ENCODE measurements at regions not wholly inside any gene's neighbourhood (a gene's known extent, or its start where the extent isn't known, plus 50 kb on each side); places are given as distances from the start of the nearest gene placed in this dataset.

DNA sequence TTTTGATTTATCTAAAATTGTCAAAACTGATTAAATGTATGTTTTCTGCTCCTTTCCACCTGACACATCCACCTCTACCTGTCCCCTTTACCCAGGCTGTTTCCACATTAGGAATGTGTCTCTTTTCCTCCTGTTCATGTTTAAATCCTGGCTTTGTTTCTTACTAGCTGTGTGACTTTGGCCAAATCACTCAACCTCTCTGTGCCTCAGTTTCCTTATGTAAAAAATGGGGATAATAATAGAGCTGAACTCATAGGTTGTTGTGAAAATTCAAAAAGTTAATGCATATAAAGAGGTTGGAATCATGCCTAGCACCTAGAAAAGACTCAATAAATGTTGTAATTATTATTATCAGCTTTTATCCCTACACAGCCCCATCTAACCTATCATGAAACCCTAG is 136.8 kb downstream of the NXPE2 start:
- Histone ChIP-seq H3K36me3 (ENCODE audit: low read depth, low read length) (no peaks in the 10 kb centered on the region), H3K79me2 (ENCODE audit: low read length) (no peaks in the 10 kb centered on the region), H3K4me2 (ENCODE audit: low read length) (no peak overlapping the region), H3K27me3 (ENCODE audit: low read length) (0 out of 2 replicates have a peak, but pooled peaks cover 3% of the 10 kb centered on the region), H3K4me3 (ENCODE audit: low read length) (no peak overlapping the region), H4K20me1 (ENCODE audit: low read length) (no peaks in the 10 kb centered on the region), H3K4me1 (ENCODE audit: insufficient read depth, low read length) (no peaks in the 10 kb centered on the region), H3K9me3 (ENCODE audit: low read length) (no peaks in the 10 kb centered on the region), H3K9me2 (replicated peaks; ENCODE audit: low read length) (no peaks in the 10 kb centered on the region), H3F3A (ENCODE audit: low read length, unreplicated experiment) (no peaks in the 10 kb centered on the region), H3K9ac (ENCODE audit: low read length) (no peak overlapping the region), H3K27ac (ENCODE audit: low read length) (no peak overlapping the region), H2AFZ (ENCODE audit: low read length) (no peak overlapping the region)
- ATAC-seq (no peak), DNase-seq (no peak)
- no TSS peak for BruUV-seq (replicated peaks)
- intact Hi-C loops (cut with micrococcal nuclease) = no loop called here
- ChIA-PET CTCF (no interaction called here), POLR2A (ENCODE audit: unreplicated experiment) (no interaction called here)
- no peak for TF ChIP-seq EZH2 (IDR thresholded peaks at IDR 0.05; ENCODE audit: low read length, unreplicated experiment)
- TF ChIP-seq EZH2phosphoT487 (IDR thresholded peaks at IDR 0.05; ENCODE audit: borderline replicate concordance, low read length) = no peak
- TF ChIP-seq, protein P1, sequence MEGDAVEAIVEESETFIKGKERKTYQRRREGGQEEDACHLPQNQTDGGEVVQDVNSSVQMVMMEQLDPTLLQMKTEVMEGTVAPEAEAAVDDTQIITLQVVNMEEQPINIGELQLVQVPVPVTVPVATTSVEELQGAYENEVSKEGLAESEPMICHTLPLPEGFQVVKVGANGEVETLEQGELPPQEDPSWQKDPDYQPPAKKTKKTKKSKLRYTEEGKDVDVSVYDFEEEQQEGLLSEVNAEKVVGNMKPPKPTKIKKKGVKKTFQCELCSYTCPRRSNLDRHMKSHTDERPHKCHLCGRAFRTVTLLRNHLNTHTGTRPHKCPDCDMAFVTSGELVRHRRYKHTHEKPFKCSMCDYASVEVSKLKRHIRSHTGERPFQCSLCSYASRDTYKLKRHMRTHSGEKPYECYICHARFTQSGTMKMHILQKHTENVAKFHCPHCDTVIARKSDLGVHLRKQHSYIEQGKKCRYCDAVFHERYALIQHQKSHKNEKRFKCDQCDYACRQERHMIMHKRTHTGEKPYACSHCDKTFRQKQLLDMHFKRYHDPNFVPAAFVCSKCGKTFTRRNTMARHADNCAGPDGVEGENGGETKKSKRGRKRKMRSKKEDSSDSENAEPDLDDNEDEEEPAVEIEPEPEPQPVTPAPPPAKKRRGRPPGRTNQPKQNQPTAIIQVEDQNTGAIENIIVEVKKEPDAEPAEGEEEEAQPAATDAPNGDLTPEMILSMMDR (conservative IDR thresholded peaks at IDR 0.05; ENCODE audit: low read depth, low read length) = no peak

DNA sequence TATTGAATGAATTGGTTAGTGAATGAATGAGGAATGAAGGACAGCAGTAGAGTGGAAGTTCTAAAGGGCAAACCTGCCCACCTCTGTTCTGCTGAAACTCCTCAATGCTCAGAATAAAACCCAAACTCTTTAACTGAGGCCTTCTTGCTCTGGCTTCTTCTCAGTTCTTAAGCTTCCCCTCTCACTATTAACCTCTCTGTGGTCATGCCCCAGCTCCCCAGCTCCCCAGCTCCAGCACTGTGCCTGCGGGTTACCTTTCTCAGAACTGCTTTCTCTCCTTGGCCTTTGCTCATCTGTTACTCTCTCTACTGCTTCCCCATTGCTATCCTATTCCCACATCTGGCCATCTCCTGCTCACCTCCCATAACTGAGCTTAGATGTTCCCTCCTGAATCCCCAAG is 137.4 kb downstream of the NXPE2 start:
- no peaks in the 10 kb centered on the region for H3K9me2 ChIP-seq (replicated peaks; ENCODE audit: low read length)
- 0 out of 2 replicates have a peak, but pooled peaks cover 3% of the 10 kb centered on the region for H3K27me3 ChIP-seq (ENCODE audit: low read length)
- H3K36me3 ChIP-seq (ENCODE audit: low read depth, low read length) = no peaks in the 10 kb centered on the region
- ATAC-seq (no peak), DNase-seq (no peak)
- BruUV-seq (replicated peaks) = no TSS peak
- H3F3A ChIP-seq (ENCODE audit: low read length, unreplicated experiment) = no peaks in the 10 kb centered on the region
- H3K79me2 ChIP-seq (ENCODE audit: low read length) = no peaks in the 10 kb centered on the region
- ChIA-PET POLR2A (ENCODE audit: unreplicated experiment) (no interaction called here), CTCF (no interaction called here)
- TF ChIP-seq, protein P1 (conservative IDR thresholded peaks at IDR 0.05; ENCODE audit: low read depth, low read length) = no peak
- TF ChIP-seq EZH2phosphoT487 (IDR thresholded peaks at IDR 0.05; ENCODE audit: borderline replicate concordance, low read length) = no peak
- no peak for TF ChIP-seq EZH2 (IDR thresholded peaks at IDR 0.05; ENCODE audit: low read length, unreplicated experiment)
- H4K20me1 ChIP-seq (ENCODE audit: low read length) = no peaks in the 10 kb centered on the region
- no peak overlapping the region for H2AFZ ChIP-seq (ENCODE audit: low read length)
- intact Hi-C loops (cut with micrococcal nuclease) = no loop called here
- H3K9me3 ChIP-seq (ENCODE audit: low read length) = no peaks in the 10 kb centered on the region
- H3K4me3 ChIP-seq (ENCODE audit: low read length) = no peak overlapping the region
- H3K4me1 ChIP-seq (ENCODE audit: insufficient read depth, low read length) = no peaks in the 10 kb centered on the region
- H3K4me2 ChIP-seq (ENCODE audit: low read length) = no peak overlapping the region
- H3K9ac ChIP-seq (ENCODE audit: low read length) = no peak overlapping the region
- no peak overlapping the region for H3K27ac ChIP-seq (ENCODE audit: low read length)

- no peaks in the 10 kb centered on the region for H3K79me2 ChIP-seq (ENCODE audit: low read length)
- CTCF ChIA-PET = no interaction called here
- no peak overlapping the region for H3K9ac ChIP-seq (ENCODE audit: low read length)
- ATAC-seq (no peak), DNase-seq (no peak)
- TF ChIP-seq EZH2phosphoT487 (IDR thresholded peaks at IDR 0.05; ENCODE audit: borderline replicate concordance, low read length) (no peak), EZH2 (IDR thresholded peaks at IDR 0.05; ENCODE audit: low read length, unreplicated experiment) (no peak)
- H4K20me1 ChIP-seq (ENCODE audit: low read length) = no peaks in the 10 kb centered on the region
- H3K4me1 ChIP-seq (ENCODE audit: insufficient read depth, low read length) = no peaks in the 10 kb centered on the region
- 0 out of 2 replicates have a peak, but pooled peaks cover 3% of the 10 kb centered on the region for H3K27me3 ChIP-seq (ENCODE audit: low read length)
- H3K36me3 ChIP-seq (ENCODE audit: low read depth, low read length) = no peaks in the 10 kb centered on the region
- POLR2A ChIA-PET (ENCODE audit: unreplicated experiment) = no interaction called here
- no peaks in the 10 kb centered on the region for H3K9me2 ChIP-seq (replicated peaks; ENCODE audit: low read length)
- intact Hi-C loops (cut with micrococcal nuclease) = no loop called here
- no peaks in the 10 kb centered on the region for H3F3A ChIP-seq (ENCODE audit: low read length, unreplicated experiment)
- H2AFZ ChIP-seq (ENCODE audit: low read length) = no peak overlapping the region
- no peak overlapping the region for H3K4me2 ChIP-seq (ENCODE audit: low read length)
- no TSS peak for BruUV-seq (replicated peaks)
- no peak overlapping the region for H3K27ac ChIP-seq (ENCODE audit: low read length)
- H3K4me3 ChIP-seq (ENCODE audit: low read length) = no peak overlapping the region
- no peaks in the 10 kb centered on the region for H3K9me3 ChIP-seq (ENCODE audit: low read length)
Measured at GRCh38 chr11:114816791-114817190, 138.5 kb downstream of the NXPE2 start.

All from PC-3 (cell line).